Mammary epithelial cell (primary cell): ENCODE measurements at regions not wholly inside any gene's neighbourhood (a gene's known extent, or its start where the extent isn't known, plus 50 kb on each side); places are given as distances from the start of the nearest gene placed in this dataset.

ENCODE experiments used
- CTCF ChIP-seq, 2 donors: IDR thresholded peaks in 1 of 2; conservative IDR thresholded peaks in 1 of 2; 2 replicates each; pipeline ENCODE4 v1.5.1; 2011 to 2012; ENCODE audit warnings: inconsistent platforms in 2 of 2, low read length in 2 of 2, mild to moderate bottlenecking in 2 of 2, control low read depth in 1 of 2, low read depth in 1 of 2; ENCODE audit not compliant: insufficient read depth in 1 of 2; ENCODE audit errors: extremely low read depth in 1 of 2
- EZH2 ChIP-seq: IDR thresholded peaks from 2 replicates; pipeline ENCODE4 v1.6.1; 2012; ENCODE audit warnings: low read length, inconsistent platforms, borderline replicate concordance

DNA sequence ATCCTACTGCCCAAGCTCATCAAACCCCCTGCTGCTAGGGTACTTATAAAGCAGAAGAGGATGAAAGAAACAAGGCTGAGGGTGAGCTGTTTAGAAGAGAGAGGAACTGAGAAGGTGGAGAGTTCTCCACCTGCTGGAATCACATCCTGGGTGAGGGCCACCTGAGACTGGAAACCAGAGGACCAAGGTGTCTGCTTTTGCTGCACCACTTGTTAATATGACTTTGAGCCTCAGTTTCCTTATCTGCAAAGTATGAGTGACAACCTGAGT lies 203.2 kb upstream of the SSTR1 start:
- TF ChIP-seq CTCF (conservative IDR thresholded peaks at IDR 0.05 in 1 of 2, IDR thresholded peaks at IDR 0.05 in 1 of 2; ENCODE audit: extremely low read depth in 1 of 2, insufficient read depth in 1 of 2, low read depth in 1 of 2, low read length in 2 of 2) (no peak), EZH2 (no peak)
